HG03469 (cell line): ENCODE measurements at regions not wholly inside any gene's neighbourhood (a gene's known extent, or its start where the extent isn't known, plus 50 kb on each side); places are given as distances from the start of the nearest gene placed in this dataset.

Experiments used
- ATAC-seq: cut with Tn5 transposase; IDR thresholded peaks from one replicate; pipeline ENCODE4 v1.9.1; 2021; ENCODE audit warnings: mild to moderate bottlenecking, moderate library complexity, moderate number of reproducible peaks; ENCODE audit not compliant: unreplicated experiment

DNA sequence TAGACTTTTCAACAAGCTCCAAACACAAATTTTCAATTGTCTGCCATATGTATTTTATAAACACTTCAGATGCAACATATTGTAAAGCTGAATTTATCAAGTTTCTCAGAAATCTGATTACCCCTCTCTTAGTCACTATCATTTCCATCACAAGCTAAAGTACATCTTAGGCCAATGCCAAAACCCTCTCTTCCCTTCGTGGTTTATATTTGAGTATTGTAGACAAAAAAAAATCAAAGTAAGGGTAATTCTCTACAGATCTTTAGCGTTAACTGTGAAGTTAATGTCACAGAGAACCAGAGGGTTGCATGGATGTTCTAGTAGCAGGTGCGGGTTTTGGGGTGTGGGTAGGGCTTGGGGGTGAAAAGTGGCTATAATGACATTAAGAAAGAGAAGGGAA lies 387.7 kb upstream of the PTGER4 start:
- no peak for ATAC-seq

DNA sequence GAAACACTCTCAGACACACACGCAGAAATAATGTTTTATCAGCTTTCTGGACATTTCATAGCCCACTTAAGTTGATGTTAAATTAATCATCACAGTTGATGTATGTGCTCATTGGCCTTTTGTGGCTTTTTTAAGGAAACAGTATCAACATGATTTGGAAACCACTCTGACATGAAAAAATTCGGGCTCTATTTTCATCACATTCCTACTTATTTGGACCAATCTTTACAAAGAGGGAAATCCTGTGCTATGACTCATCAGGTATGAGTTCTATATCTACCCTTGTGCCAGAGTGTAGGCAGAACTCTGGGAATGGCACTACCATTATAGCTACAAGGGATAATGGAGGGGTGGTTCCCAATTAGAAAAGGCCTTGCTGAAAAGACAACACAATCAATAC lies 388.4 kb upstream of the PTGER4 start:
- no peak for ATAC-seq

DNA sequence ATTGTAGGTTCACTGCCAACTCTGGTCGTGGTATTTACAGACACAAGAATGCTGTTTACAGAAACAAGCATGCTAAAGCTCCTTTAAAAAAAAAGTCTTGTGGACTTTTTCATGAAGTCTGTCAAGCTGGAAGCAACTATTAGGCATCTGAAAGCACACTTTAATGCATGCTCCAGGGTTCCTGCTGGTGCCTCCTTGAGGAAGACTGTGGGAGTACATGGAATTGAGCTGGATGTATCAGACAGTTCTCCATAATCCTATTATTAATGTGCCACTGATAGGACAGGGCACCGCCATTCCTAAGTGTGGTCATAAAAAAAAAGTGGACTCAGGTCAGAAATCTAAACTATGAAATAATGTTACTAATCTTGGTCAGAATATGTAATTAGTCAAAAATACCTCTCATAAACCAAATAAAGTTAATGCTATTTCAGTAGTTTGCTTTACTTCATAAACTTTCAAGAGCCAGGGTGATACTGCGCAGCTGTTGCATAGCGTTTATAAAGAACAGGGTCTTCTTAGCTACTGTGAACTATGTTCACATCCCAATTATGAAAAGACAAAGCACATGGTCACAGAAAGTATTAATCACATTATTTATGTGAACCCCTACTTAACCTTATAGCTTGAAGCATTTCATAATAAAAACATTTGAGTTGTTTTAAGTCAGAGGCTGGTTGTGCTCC lies 390.8 kb upstream of the PTGER4 start:
- no peak for ATAC-seq

DNA sequence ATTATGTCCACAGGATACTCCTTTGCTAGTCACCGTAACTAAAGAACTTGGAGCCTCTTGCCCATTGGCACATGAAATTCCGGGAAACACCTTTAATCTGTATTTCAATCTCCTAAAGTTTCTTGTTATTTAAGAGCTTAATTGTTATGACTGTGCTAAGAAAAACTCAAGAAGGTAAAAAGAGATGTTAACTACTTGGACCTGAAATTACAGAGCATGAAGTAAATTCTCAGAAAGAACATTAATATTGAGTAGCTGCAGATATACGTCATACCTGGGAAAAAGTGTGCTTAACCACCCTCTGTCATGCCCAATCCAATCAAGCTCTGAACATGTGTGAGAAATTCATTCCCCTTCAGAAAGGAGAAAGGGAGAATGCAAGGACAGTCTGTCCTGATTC lies 394.9 kb upstream of the PTGER4 start:
- ATAC-seq: no peak

DNA sequence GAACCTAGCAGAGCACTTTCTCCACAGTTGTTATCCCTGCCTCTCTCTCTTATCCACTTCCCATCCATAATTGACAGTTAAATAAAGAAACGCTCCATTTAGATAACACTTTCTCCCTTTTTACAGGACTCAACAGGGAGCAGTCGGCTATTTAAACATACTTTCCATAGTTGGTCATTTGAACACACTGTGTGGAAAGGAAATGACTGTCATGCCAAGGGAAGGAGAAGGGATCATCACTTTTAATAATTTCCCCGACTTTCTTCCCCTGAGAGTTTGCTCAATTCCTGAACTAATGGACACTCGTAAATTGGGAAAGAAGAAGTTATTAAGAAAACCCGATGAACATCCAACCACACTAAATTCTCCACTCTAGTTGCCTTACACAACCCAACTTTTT lies 400.8 kb upstream of the PTGER4 start:
- no peak for ATAC-seq

DNA sequence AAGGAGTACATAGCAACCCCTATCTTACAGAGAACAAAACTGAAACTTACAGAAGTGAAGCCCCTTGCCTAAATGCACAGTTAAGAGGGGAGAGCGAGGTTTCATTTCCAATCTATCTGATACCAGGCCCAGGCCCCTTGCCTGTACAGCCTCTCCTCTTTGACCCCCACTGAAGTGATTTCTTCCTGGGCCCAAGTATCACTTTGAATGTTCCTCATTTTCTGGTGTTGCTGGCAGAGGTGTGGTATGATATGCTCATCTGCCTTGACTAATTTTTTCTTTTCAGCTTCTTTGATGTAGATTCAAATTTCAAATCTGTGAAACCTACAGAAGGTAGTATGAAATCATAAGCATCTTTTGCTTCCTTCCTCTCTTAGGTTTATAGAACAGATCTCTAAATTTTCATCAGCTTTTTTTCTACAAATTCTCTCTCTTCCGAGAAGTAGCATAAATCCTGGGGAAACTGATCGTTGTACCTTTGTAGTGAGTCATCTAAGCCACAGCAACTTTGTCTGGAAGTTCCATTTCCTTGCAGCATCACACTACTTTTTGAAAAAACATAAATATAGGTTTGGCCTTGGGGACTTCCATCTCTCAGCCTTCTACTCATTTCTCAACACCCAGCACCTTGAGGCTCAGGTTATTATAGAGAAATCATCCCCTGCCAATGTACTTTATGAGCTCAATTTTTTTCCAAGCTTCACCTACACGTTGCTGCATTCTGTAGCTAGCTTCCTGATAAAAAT lies 402.4 kb upstream of the PTGER4 start:
- ATAC-seq: peak; percentile 87

DNA sequence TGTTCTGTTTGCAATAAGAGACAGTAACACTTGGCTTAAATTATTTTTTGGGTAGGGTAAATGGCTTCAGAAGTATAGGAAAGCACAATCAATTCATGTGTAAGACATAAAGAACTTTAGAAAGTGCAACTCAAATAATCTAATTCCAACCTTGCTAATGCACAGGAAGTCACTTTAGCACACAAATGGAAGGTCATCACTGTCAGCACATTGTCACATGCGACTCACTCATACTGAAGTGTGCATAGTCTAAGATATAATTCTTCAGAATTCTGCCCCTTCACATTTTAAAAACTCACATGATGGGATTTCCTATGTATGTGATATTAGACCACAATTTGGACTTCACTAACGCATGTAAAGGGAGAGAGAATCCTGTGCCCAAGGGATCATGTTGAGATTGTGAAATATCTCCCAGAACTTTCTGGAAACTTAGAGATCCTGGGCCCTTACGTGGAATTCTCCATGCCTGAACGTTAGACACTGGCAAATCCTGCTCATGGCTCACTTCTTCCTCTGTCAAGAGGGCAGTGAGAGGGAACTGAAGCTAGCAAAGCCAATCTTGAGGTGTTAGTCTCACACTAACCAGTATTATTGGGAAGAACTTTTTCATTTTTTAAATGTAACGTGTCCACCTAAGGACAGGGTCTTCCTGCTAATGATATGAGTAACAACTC lies 403.2 kb upstream of the PTGER4 start:
- ATAC-seq: no peak

DNA sequence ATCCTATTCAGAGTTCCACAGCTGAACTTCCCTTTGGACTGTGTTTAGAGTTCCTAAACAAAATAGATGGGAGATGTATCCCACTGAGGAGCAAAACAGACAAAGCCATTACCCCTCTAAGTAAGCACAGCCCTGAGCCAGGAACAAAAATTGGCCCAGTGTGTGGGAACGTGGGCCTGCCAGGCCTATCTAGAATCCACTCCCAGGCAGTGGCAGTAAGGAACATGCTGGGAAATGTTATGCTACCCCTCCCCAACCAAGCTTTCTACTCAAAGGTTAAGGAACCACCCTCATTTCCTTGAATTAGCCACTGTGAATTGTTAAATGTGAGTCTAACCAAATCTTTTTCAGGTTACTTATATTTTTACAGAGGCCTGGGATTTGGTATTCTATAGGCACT lies 405.1 kb upstream of the PTGER4 start:
- no peak for ATAC-seq

DNA sequence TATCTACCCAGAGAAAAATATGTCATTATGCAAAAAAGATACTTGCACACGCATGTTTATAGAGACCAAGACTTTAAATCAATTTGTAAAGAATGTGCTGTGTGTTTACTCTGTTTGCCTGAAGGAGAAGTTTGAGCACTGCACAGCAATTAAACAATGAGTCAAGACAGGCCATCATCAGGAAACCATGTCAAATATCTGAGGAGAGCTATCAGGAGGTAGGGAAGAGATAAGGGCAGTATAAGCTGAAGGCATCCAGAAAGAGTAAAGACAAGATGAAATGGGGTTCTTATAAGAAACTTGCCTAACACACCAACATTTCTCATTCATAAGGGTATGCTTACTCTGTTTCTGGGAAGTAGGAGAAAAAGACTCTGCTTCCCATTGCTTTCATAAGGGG lies 405.8 kb upstream of the PTGER4 start:
- ATAC-seq: no peak

DNA sequence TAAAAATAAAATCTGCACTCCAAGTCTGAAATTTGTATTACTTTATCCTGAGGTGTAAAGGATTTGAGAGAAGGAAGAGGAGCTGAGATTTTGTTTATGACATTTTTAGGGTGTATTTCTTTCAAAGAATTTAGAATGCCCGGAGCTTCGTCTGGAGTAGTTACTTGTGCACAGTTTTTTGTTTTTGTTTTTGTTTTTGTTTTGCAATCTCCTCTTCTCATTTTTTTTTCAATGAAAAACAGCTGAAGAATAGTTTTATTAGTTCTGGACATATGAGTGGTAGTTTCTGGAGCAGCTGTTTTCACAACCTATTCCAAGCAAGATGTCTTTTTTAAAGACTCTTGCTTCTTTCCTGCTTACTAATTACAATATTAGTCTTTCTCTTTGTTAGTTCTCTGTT lies 408.2 kb upstream of the PTGER4 start:
- no peak for ATAC-seq

DNA sequence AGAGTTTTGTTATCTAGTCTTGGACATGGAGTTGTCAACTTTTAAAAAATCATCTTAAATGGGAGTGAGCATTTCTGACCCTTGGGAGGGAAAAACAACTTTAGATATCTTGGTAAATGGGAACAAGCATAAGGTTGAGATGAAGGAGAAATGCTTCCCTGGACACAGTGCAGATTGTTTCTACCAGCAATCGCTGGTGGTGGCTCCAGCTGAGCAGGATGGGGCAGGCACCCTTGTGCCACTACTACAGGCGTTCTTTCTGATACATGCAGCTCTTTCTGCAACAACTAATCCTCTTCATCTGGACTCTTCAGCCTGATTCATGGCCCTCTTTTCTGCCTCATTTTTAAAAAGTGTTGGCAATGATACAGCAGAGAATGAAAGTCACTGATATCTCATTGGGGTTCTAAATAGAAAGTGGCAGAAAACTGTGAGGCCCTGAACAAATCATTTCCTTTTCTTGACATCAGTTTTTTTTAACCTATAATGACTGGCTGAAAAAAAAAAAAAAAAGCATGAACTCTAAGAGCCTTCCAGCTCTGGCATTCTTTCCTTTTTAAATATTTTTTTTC lies 409.4 kb upstream of the PTGER4 start:
- ATAC-seq: no peak

DNA sequence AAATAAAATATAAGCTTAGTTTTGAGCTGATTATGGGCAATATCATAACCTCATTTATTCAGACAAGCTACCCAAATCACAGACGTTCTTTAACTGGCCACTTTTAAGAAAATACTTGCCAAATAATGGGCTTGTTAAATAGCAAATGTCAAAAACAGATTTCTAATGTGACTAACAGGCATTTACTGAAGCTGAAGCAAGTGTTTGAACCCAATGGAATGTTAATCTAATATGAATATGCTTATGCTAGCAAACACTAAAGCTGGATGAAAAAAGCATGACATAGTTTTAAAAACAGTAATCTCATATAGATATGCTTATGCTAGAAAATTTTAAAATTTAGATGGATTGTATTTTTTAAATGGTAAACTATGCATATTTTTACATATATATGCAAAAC lies 411.6 kb upstream of the PTGER4 start:
- ATAC-seq: no peak

DNA sequence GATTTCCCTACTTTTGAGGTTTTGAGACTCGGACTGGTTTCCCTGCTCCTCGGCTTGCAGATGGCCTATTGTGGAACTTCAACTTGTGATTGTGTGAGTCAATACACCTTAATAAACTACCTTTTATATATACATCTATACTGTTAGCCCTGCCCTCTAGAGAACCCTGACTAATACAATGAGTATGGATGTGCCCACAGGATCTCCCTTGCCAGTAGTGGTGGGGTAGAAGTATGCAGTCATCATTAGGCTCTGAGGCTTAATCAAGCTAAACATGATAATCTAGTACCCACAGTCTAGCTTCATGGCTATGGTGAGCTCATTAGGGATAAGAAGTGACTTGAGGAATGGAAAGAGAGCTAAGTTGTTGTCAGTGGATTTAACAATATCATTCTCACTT lies 412.8 kb upstream of the PTGER4 start:
- no peak for ATAC-seq

DNA sequence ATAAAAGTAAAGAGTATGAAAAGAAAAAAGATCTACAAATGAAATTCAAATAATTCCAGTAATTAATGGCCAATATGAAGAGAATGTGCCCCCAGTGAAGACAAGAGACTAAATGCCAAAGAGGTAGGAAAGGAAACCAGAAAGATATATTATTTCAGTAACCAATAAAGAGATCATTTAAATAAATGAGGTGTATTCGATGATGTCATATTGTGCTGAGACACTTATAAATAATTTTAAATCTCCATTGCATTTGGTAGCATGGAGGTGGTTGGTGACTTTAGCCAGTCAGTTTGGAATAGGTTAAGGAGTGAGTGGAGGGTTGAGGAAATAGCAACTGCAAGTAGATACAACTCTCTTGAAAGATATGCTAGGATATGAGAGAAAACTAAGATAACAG lies 417.7 kb upstream of the PTGER4 start:
- ATAC-seq: no peak

DNA sequence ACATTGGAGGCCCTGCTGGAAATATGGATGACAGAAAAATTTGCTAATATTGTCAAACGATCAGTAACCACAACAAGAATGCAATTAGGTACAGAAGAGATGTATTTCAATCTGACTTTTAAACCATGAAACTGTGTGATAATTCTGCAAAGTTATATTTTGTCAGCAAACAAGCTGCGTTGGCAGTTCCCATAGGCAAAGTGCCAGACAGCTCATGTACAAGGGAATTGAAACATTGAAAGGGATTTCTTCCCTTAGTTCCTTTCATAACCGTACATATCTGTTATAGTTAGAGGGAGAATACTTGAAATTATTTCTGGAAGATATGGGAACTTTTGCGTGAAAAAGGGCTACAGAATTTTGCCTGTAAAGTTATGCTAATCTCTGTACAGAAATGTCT lies 419.4 kb upstream of the PTGER4 start:
- no peak for ATAC-seq

DNA sequence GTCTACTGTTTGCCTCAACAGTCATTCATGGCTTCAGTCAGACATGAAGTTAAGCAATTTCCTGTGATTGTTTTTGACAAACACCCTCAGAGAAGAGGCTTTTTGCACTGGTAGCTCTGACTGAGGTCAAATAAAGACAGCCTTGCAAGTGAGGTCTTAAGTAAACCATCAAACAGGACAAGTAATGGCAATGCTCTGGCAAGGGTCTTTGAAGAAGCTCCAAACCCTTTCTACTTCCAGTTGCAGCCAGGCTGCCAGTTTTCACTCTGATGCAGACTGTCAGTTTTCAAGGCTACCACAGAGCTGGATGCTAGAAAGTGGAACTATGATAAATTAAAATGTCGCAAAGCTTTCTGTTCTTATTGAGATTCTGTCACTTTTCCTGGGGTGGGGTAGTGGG lies 421.5 kb upstream of the PTGER4 start:
- ATAC-seq: no peak

DNA sequence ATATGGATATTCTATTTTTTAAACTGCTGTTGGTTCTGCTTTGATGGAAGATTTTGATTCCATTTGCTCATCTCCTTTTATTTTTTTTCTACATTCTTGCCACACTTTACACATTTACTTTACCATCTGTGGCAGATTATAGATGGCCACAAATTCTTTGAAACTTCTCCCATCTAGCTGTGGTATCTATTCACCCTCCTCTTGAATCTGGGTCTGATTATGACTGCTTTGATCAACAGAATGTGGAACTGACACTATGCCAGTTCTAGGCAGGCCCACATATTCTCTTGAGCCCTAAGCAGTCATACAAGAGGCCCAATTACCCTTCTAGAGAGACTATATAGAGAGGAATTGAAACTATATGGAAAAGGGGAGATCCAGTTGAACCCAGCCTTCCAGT lies 439.0 kb upstream of the PTGER4 start:
- no peak for ATAC-seq

DNA sequence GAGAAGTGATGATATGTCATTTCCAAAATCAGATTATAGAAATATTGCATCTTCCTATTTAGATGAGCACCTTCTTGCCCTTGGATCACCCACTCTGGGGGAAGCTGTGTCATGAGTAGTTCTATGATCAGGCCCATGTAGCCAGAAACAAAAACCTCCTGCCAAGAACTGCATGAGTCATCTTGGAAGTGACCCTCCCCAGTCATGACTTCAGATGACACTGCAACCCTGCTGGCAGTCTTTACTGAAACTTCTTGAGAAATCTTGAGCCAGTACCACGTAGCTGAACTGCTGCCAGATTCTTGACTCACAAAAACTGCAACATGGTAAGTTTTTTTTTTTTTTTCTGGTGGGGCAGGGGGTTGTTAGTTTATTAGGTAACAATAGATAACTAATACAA lies 439.6 kb upstream of the PTGER4 start:
- ATAC-seq: no peak

DNA sequence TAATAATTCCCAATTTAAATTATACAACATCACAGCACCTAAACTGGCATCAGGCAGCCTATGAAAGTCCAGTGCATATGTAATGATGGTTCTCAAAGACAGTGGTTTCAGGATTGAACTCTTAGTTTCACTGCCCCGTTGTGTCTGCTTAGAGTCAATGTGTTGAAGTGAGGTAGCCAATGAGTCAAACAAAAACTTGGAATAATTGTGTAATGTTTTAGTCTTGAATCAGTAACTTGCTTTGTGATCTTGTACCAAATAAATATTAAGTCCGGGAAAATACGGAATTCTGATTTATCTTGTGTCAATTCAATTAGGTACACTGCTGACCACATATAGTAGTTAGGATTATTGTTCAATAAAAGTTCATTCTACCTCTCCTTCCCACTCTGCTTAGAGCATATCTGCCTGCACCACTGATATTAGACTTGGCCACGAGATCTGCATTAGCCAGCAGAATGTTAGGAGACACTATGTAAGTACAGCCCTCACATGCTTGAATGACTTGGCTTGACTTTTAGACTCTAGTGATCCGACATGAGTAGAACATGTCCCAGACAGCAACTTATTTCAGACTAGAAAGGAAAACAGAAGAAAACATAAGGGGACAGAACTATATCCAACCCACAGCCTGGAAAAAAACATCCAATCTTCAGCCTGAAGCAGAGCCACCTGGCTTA lies 441.5 kb upstream of the PTGER4 start:
- no peak for ATAC-seq

DNA sequence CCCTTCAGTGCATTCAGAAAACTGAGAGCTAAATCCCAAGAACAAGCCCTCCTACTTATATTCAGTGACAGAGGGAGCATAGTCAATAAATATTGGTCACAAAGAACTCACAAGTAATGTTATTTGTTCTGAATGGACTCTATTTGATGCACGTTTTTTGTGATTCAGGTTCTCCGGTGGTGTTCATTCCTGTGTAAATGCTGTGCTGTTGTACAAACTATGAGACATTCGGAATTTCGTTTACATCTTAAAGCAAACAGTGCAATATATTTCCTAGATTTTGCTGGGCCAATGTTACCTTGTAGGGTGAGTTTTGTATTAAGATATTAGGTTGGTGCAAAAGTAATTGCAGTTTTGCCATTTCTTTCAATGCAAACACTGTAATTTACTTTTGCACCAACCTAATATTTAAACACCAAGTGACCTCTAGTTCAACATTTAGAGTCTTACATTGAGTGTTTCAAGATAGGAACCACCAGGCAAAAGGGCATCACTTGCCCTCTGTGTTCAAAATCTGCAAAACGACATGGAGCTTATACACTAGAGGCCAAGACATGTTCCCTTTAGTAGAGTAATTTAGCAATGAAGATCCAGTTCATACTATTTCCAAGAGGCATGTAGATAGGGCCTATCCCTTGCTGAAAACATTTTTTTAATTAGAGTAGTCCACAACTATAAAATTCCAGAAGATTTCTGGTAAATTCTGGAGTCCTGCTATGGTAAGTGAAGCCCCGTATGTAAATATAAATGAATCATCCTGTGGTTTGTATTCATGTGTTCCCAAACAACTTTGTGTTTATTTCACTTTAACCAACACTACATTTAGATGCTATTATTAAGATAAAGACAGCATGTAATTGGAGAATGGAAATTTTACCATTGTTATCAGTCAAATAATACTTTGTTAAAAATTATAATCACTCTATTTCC lies 444.0 kb upstream of the PTGER4 start:
- no peak for ATAC-seq
